ENCODE measurements at regions not wholly inside any gene's neighbourhood (a gene's known extent, or its start where the extent isn't known, plus 50 kb on each side); places are given as distances from the start of the nearest gene placed in this dataset.

- TF ChIP-seq CTCF (conservative IDR thresholded peaks at IDR 0.05; ENCODE audit: low read length) = no peak
- no peak for TF ChIP-seq EZH2phosphoT487 (IDR thresholded peaks at IDR 0.05; ENCODE audit: borderline replicate concordance)
Measured at GRCh38 chr2:208552943-208553342, 146.4 kb downstream of the PTH2R start.

Data from Loucy (cell line).